ENCODE measurements at regions not wholly inside any gene's neighbourhood (a gene's known extent, or its start where the extent isn't known, plus 50 kb on each side); places are given as distances from the start of the nearest gene placed in this dataset.

DNA sequence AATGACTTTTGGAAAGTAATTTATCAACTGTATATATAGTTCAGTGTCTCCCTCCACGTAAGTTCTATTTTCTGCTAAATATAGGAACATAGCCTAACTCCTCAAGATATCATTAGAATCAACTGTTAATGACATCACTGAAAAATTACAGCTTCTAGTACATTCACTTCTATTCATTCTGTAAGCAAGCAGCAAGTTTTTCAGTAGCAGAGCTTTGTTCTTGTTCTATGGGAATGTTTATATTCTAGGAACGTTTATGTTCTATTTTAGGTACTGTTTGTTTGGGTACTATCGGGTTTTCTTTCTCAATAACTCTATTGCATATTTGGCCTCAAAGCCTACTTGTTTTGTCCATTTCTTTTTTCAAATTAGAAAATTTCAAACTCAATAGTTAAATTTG lies 525.6 kb downstream of the EPHA7 start:
- TF ChIP-seq GATA2 (IDR thresholded peaks at IDR 0.05; ENCODE audit: low read depth, low read length) (no peak), GATA3 (IDR thresholded peaks at IDR 0.05; ENCODE audit: low read depth, low read length) (no peak)
